SK-N-SH (cell line): ENCODE measurements at regions not wholly inside any gene's neighbourhood (a gene's known extent, or its start where the extent isn't known, plus 50 kb on each side); places are given as distances from the start of the nearest gene placed in this dataset.

Source experiments
- CTCF ChIA-PET: fragments of 300-600, 350-600 bp; formaldehyde crosslinking; extraction: SDS; loops from one replicate; lab custom pipeline; 2021; lab: Yijun Ruan, JAX
- POLR2A ChIA-PET: fragments of 350-600 bp; sonication (Branson Sonifier 250); formaldehyde crosslinking; extraction: SDS; loops from one replicate; lab custom pipeline; 2020; ENCODE audit warnings: antibody characterized with exemption, inconsistent platforms; lab: Yijun Ruan, JAX
- DNase-seq: peaks from one replicate; pipeline ENCODE4 v3.0.0; 2012
- H2AFZ ChIP-seq: fragments of 200-600 bp; sonication (generic); 2 replicates; pipeline ENCODE4 v1.8.1; 2016; ENCODE audit warnings: antibody characterized with exemption, mild to moderate bottlenecking, low read depth
- H3F3A ChIP-seq: fragments of 200-600 bp; sonication (generic); replicated peaks from 2 replicates; pipeline ENCODE3; 2016; ENCODE audit warnings: antibody characterized with exemption, mild to moderate bottlenecking; ENCODE audit not compliant: insufficient read depth
- H3K27ac ChIP-seq, 2 experiments: fragments of 200-500 bp in 1 of 2; fragments of 200-600 bp in 1 of 2; sonication (Bioruptor generic) in 1 of 2; sonication (generic), shearing (Covaris generic) in 1 of 2; 2 replicates each; pipeline versions ENCODE4 v1.5.1 to v1.6.1; 2014 to 2016; ENCODE audit warnings: low read depth in 2 of 2, inconsistent platforms in 1 of 2, low read length in 1 of 2, mild to moderate bottlenecking in 1 of 2, mixed read lengths in 1 of 2
- H3K27me3 ChIP-seq: fragments of 200-600 bp; sonication (generic), shearing (Covaris generic); 2 replicates; pipeline ENCODE4 v1.6.1; 2016; ENCODE audit warnings: mixed run types; ENCODE audit not compliant: insufficient read depth
- H3K36me3 ChIP-seq, 2 experiments: fragments of 200-500 bp in 1 of 2; fragments of 200-600 bp in 1 of 2; sonication (Bioruptor generic) in 1 of 2; sonication (generic) in 1 of 2; replicated peaks in 1 of 2; 2 replicates each; pipeline versions ENCODE3 to v1.5.1; 2014 to 2016; ENCODE audit warnings: low read length in 1 of 2, mild to moderate bottlenecking in 1 of 2; ENCODE audit not compliant: insufficient read depth in 2 of 2, control insufficient read depth in 1 of 2
- H3K4me1 ChIP-seq, 2 experiments: fragments of 200-500 bp in 1 of 2; fragments of 200-600 bp in 1 of 2; sonication (Bioruptor generic) in 1 of 2; sonication (generic), shearing (Covaris generic) in 1 of 2; 2 replicates each; pipeline versions ENCODE4 v1.5.1 to v1.6.1; 2014 to 2016; ENCODE audit warnings: low read depth in 1 of 2, low read length in 1 of 2, mixed run types in 1 of 2; ENCODE audit not compliant: insufficient read depth in 2 of 2, control insufficient read depth in 1 of 2
- H3K4me2 ChIP-seq: fragments of 200-600 bp; sonication (generic), shearing (Covaris generic); 2 replicates; pipeline ENCODE4 v1.6.1; 2017; ENCODE audit warnings: mixed run types
- H3K4me3 ChIP-seq, 2 experiments: fragments of 200-500 bp in 1 of 2; fragments of 200-600 bp in 1 of 2; sonication (Bioruptor generic) in 1 of 2; sonication (generic), shearing (Covaris generic) in 1 of 2; 2 replicates each; pipeline versions ENCODE4 v1.5.1 to v1.8.1; 2014 to 2016; ENCODE audit warnings: low read depth in 2 of 2, inconsistent platforms in 1 of 2, low read length in 1 of 2, mild to moderate bottlenecking in 1 of 2, mixed read lengths in 1 of 2, moderate library complexity in 1 of 2
- H3K79me2 ChIP-seq: fragments of 200-600 bp; sonication (generic); 2 replicates; pipeline ENCODE4 v1.8.1; 2017; ENCODE audit warnings: mild to moderate bottlenecking; ENCODE audit not compliant: insufficient read depth
- H3K9ac ChIP-seq: fragments of 200-600 bp; sonication (generic); 2 replicates; pipeline ENCODE4 v1.6.1; 2017; ENCODE audit warnings: mixed run types
- H3K9me2 ChIP-seq: fragments of 200-600 bp; sonication (generic); 2 replicates; pipeline ENCODE4 v1.6.1; 2017; ENCODE audit warnings: mixed run types
- H3K9me3 ChIP-seq: fragments of 200-600 bp; sonication (generic); 2 replicates; pipeline ENCODE4 v1.6.1; 2017; ENCODE audit warnings: mixed run types, mild to moderate bottlenecking, moderate library complexity
- H4K20me1 ChIP-seq: fragments of 200-600 bp; sonication (generic); 2 replicates; pipeline ENCODE4 v1.6.1; 2017; ENCODE audit warnings: mild to moderate bottlenecking, mixed run types; ENCODE audit not compliant: insufficient read depth
- EZH2phosphoT487 ChIP-seq: fragments of 200-600 bp; sonication (generic); IDR thresholded peaks from 2 replicates; pipeline ENCODE4 v1.6.1; 2017; ENCODE audit warnings: low read depth, mixed run types, mild to moderate bottlenecking, antibody characterized with exemption, moderate library complexity, borderline replicate concordance
- FOXM1 ChIP-seq: IDR thresholded peaks from 2 replicates; pipeline ENCODE4 v1.4.0; 2012; ENCODE audit warnings: low read depth, mild to moderate bottlenecking
- JUND ChIP-seq: IDR thresholded peaks from 2 replicates; pipeline ENCODE4 v1.4.0; 2012
- PBX3 ChIP-seq: IDR thresholded peaks from 2 replicates; pipeline ENCODE4; 2012
- REST ChIP-seq: IDR thresholded peaks from 2 replicates; pipeline ENCODE4 v1.6.1; 2012; ENCODE audit warnings: mild to moderate bottlenecking, low read depth, low read length, moderate library complexity
- TCF12 ChIP-seq: IDR thresholded peaks from 2 replicates; pipeline ENCODE4 v1.4.0; 2012
- USF1 ChIP-seq: IDR thresholded peaks from 2 replicates; pipeline ENCODE4 v1.4.0; 2012; ENCODE audit warnings: low read depth, borderline replicate concordance
- WGBS: methylation state at CpG from one replicate; pipeline ENCODE4 v1.1.6; 2017; ENCODE audit warnings: low lambda C conversion rate; 5-methylcytosine and 5-hydroxymethylcytosine counted together
- TF ChIP-seq, protein P1 (sequence below): IDR thresholded peaks from 2 replicates; pipeline ENCODE4 v1.4.0; 2012; ENCODE audit warnings: low read depth, borderline replicate concordance

GRCh38 chr13:99041788-99042187 is 63.9 kb upstream of the DOCK9 start:
- Histone ChIP-seq H2AFZ (no peak overlapping the region), H3K9ac (no peak overlapping the region), H3K27ac (no peak overlapping the region), H3K4me2 (no peak overlapping the region), H3K4me3 (no peak overlapping the region), H3K9me2 (no peaks in the 10 kb centered on the region), H3F3A (peaks cover 4% of the 10 kb centered on the region), H3K27me3 (no peaks in the 10 kb centered on the region), H3K79me2 (no peaks in the 10 kb centered on the region; the same call in 1 of the 2 replicates), H4K20me1 (no peaks in the 10 kb centered on the region), H3K4me1 (peaks cover 7 to 11% of the 10 kb centered on the region in 2 experiments; a peak in 3 of 4 replicates), H3K36me3 (no peaks in the 10 kb centered on the region), H3K9me3 (no peaks in the 10 kb centered on the region)
- ChIA-PET CTCF (interaction anchor here (1.4 to 2.8 kb wide), 2 partner anchors 9 to 24 kb away, joined by 3 to 15 read pairs; no protein-coding TSS in a partner anchor), POLR2A (no interaction called here)
- TF ChIP-seq EZH2phosphoT487 (no peak), TCF12 (no peak), FOXM1 (no peak), PBX3 (no peak), USF1 (no peak), REST (no peak), JUND (no peak)
- TF ChIP-seq, protein P1, sequence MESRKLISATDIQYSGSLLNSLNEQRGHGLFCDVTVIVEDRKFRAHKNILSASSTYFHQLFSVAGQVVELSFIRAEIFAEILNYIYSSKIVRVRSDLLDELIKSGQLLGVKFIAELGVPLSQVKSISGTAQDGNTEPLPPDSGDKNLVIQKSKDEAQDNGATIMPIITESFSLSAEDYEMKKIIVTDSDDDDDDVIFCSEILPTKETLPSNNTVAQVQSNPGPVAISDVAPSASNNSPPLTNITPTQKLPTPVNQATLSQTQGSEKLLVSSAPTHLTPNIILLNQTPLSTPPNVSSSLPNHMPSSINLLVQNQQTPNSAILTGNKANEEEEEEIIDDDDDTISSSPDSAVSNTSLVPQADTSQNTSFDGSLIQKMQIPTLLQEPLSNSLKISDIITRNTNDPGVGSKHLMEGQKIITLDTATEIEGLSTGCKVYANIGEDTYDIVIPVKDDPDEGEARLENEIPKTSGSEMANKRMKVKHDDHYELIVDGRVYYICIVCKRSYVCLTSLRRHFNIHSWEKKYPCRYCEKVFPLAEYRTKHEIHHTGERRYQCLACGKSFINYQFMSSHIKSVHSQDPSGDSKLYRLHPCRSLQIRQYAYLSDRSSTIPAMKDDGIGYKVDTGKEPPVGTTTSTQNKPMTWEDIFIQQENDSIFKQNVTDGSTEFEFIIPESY, result no peak
- WGBS, result 97% methylated on average over 5 of the region's 5 CpGs
- DNase-seq, result no peak
